ENCODE measurements at regions not wholly inside any gene's neighbourhood (a gene's known extent, or its start where the extent isn't known, plus 50 kb on each side); places are given as distances from the start of the nearest gene placed in this dataset.
"Not testable (repeated sequence)": the region's sequence is repeated elsewhere in the genome, so short reads cannot be mapped to it uniquely, and the experiment has no call there.

GRCh38 chr5:167320019-167320418 lies 971.4 kb upstream of the WWC1 start:
- DNase-seq (ENCODE audit: low spot score) = no peak

GRCh38 chr5:167332309-167332708 lies 959.1 kb upstream of the WWC1 start:
- no peak for DNase-seq (ENCODE audit: low spot score)

GRCh38 chr5:167336161-167336560 lies 955.3 kb upstream of the WWC1 start:
- DNase-seq (ENCODE audit: low spot score) = no peak

DNA sequence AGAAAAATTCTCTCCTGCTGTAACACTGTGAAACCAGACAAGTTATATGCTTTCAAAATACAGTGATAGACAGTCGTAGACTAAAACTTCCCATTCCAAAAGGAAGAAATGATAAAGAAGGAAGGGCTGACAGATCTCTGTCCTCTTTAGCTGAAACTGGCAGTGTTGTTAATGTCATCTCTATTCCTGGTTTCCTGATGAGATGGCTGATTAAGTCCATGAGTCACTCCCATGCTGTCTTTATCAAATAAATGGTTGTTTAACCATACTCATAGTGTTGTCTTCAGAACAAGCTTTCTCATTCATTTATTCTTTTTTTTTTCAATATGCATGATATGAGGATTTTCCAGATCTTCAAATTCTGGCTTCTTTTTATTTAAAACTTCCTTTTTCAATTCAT lies 952.2 kb upstream of the WWC1 start:
- DNase-seq (ENCODE audit: low spot score) = no peak

- no peak for DNase-seq (ENCODE audit: low spot score)
Observed at GRCh38 chr5:167346461-167346860, 945.0 kb upstream of the WWC1 start.

DNA sequence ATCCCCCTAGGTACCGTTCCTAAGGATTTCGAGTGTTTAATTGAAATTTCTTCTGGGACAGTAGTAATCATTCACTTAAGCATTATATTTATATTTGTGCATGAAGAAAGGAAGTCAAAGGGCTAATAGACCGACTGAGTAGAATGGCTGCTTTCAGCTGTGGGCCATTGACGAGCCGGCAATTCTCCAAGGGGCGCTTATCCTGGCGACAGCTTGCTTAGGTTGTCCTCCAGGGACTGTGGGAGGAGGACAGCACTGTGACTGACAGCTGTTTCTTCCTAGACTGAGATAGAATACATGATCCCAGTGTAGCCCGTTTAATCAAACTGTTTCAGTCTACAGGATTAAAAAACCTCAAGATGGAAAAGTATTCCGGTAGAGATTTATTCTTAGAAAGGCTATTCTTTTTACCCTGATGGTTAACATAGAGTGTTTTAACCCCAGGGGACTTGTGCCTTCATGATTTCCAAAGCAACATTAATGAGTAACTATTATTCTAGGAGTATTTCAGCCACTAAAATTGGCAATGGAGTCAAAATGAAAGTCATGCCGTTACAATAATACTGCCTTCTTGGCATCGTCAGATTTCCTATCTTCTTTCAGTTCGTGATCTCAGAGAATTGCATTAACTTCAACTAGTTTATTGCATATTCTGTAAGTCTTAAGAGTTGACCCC lies 943.1 kb upstream of the WWC1 start:
- no peak for DNase-seq (ENCODE audit: low spot score)

DNA sequence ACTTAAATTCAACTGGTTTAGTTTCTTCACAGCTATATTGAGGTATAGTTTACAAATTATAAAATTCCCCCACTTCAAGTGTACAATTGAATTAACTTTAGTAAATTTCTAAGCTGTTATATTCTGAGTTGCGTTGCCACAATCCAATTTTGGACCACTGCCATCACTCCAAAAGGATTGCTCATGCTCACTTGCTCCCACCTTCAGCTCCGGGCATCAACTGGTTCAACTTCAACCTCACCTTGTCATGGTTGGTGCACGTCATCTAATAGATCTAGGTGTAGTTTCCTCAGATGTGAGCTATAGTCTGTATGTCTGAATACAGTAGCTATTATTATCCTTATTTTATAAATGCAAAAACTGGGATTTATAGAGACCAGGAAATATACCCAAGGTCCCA lies 942.5 kb upstream of the WWC1 start:
- DNase-seq (ENCODE audit: low spot score) = no peak

GRCh38 chr5:167351316-167351715 lies 940.1 kb upstream of the WWC1 start:
- DNase-seq (ENCODE audit: low spot score) = no peak

GRCh38 chr5:167352801-167353200 lies 938.6 kb upstream of the WWC1 start:
- no peak for DNase-seq (ENCODE audit: low spot score)

DNA sequence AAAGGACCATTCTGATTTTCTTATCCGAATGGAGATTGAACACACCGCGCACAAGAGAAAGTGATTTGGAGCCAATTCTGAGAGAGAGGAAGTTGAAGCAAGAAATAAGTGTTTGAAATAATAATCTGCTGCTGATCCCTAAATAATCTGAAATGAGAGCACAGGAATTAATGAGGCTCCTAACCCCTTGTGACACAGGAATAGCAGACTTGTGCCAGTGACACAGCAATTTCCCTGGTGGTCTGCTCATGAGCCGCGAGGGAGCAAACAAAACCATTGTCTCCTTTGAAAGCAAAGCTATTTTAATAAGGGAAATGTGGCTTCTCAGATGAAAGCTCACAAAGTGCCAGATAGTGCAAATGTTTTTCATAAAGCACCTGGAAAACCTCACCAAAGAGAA lies 936.1 kb upstream of the WWC1 start:
- DNase-seq (ENCODE audit: low spot score) = no peak

GRCh38 chr5:167356374-167356773 lies 935.1 kb upstream of the WWC1 start:
- no peak for DNase-seq (ENCODE audit: low spot score)

DNA sequence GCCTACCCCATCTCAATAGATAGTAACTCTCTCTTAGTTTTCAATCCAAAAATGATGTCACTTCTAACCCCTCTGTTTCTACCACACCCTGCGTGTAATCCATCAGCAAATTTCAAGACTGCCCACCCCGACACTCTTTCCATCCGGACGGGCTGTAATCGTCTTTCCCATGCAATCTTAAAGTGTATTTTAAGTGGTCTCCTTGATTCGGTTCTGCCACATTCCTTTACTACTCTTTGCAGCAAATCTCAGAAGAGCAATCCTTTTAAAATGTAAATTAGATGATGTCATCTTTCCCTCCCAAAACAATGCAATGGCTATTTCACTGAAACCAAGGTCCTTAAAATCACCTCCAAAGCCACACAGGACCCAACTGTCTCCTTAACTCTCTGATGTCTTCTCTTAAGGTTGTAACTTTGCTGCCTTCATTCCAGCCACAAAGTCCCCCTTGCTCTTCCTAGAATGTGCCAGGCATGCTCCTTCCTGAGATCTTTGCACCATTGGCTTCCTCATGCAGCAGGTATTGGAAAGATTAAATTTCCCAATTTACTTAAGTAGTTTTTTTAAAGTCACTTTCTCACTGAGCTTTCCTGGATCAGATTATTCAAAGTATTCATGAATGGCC lies 932.5 kb upstream of the WWC1 start:
- DNase-seq (ENCODE audit: low spot score) = no peak

DNA sequence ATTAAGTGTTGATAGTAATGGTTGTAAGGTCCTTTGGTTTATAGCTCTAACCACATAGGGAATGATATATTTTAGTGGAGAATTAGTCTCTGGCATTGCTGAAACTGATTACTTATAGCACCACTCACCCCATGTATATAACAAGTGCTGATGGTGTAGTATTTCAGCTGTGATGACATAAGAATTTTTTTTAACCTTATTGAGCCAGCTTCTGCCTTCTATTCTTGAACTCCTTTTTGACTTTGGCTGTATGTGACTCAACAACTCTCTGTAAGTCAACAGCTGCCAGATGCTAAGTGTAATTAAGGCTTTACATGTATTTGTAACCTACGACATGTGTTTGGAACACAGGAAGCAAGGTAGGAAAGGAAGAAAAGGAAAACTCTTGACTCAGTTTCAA lies 929.6 kb upstream of the WWC1 start:
- no peak for DNase-seq (ENCODE audit: low spot score)

GRCh38 chr5:167363065-167363464 lies 928.4 kb upstream of the WWC1 start:
- DNase-seq (ENCODE audit: low spot score) = no peak

- no peak for DNase-seq (ENCODE audit: low spot score)
Observed at GRCh38 chr5:167375125-167375524, 916.3 kb upstream of the WWC1 start.

DNA sequence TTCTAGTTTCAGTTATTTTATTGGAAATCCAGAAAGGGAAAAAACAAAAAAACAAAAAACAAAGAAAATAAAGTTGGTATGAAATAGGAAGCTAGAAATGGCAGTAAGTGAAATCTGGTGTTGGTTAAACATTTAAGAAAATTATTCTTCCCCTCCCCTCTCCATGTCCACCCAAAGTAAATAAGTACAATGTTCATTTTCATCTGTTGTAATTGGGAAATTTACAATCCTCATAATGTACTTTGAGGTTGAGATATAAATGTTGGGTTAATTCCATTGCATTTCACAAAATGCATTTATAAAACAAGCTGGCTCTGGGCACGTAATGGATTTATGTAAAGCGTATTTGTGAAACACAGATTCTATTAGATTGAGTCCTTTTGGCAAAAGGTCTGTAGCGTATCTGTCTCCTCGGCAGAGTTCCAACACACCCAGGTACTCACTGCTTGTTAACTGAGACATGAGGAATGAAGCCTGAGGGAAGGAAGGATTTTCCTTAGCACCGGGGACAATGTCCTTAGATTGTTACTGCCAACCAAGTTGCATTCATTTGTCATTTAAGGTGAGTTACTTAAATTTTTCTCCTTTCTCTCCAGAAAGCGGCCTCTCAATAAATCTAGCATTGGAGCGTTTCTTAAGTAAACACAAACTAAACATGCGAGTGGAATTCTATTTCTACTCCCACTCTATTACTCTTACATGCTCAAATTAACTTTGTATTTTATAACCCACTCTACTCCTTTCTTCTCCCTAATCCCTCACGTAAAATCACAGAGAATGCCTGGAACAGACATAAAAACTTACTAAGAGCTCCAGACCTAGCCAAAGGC lies 912.3 kb upstream of the WWC1 start:
- no peak for DNase-seq (ENCODE audit: low spot score)

- DNase-seq (ENCODE audit: low spot score) = no peak
Observed at GRCh38 chr5:167381457-167381856, 910.0 kb upstream of the WWC1 start.

DNA sequence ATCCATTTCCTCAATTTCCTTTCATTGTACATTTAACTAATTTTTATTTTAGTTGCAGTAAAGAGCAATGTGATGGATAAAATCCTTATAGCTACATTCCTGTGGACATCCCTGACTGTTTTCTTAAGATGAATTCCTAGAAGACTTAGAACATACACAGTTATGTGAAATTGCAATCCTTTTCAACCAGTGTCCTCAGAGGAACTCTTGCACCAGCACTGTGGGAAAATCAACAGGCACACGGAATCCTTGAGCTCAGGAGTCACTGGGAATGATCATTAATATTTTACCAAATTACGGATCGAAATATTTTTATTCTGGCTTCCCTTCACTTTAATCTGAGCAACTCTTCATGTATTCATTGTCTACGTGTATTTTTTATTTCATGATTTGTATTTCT lies 901.9 kb upstream of the WWC1 start:
- no peak for DNase-seq (ENCODE audit: low spot score)

DNA sequence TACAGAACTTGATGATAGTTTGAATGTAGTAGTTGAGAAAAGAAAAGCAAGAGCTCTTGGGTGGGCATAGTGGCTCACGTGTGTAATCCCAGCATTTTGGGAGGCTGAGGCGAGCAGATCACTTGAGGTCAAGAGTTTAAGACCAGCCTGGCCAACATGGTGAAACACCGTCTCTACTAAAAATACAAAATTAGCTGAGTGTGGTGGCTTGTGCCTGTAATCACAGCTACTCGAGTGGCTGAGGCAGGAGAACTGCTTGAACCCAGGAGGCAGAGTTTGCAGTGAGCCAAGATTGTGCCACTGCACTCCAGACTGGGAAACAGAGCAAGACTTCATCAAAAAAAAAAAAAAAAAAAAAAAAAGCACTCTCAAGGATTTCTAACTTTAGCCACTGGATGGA lies 900.2 kb upstream of the WWC1 start:
- not testable (repeated sequence) for DNase-seq (ENCODE audit: low spot score)

DNA sequence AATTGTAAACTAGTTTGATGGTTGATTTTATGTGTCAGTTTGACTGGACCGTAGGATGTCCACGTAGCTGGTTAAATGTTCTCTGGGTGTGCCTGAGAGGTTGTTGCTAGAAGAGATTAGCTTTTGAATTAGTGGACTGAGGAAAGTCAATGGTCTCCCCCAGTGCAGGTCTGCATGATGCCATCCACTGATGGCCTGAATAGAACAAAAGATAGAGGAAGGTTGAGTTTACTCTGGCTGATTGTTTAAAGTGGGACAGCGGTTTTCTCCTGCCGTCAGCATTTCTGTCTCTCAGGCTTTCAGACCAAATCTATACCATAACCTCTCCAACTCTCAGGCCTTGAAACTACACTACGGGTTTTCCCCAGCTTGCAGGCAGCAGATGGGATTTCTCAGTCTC lies 899.2 kb upstream of the WWC1 start:
- no peak for DNase-seq (ENCODE audit: low spot score)

DNA sequence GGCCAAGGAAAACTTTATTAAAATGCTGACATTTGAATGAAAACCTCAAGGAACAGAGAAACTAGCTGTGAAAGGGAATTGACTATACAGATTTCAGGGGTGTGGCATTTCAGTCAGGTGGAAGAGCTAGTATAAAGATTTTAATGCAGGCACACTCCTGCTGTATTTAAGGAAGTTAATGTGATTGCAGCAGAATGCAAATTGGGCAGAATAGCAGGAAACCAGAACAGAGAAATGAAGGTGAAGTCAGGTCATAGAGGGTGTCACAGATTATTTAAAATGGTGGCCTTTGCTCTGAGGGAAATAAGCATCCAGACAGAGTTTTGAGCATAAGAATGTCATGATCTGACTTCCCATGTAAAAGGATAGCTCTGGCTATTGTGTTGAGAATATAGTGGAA lies 898.1 kb upstream of the WWC1 start:
- DNase-seq (ENCODE audit: low spot score) = no peak

DNA sequence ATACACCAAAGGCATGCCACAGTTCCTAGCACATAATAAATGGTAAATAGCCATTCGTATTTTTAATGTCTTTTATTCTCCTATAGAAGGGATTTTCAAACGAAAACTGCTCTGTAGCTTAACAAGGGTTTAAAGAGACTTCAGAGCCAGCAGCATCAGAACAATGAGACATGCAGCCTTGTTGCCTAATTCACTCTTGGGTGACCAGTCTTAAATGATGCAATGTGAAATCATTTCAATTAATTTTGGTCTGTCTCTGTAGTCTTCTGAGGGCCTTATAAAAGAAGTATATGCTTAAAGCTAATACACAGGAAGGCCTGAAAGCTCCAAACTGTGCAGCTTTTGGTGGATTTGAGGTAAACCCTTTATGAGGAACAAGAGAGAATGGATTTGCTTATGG lies 888.8 kb upstream of the WWC1 start:
- DNase-seq (ENCODE audit: low spot score) = no peak

GRCh38 chr5:167406513-167406912 lies 884.9 kb upstream of the WWC1 start:
- DNase-seq (ENCODE audit: low spot score) = no peak

Data from hepatic stellate cell (primary cell).